ENCODE measurements at regions not wholly inside any gene's neighbourhood (a gene's known extent, or its start where the extent isn't known, plus 50 kb on each side); places are given as distances from the start of the nearest gene placed in this dataset.

GRCh38 chr6:119658917-119659316 lies 309.4 kb upstream of the MAN1A1 start:
- TF ChIP-seq POLR2A (IDR thresholded peaks at IDR 0.05) (no peak), CTCF (IDR thresholded peaks at IDR 0.05) (no peak)

All from tibial nerve (tissue), 3 donors.